ENCODE measurements at regions not wholly inside any gene's neighbourhood (a gene's known extent, or its start where the extent isn't known, plus 50 kb on each side); places are given as distances from the start of the nearest gene placed in this dataset.

DNA sequence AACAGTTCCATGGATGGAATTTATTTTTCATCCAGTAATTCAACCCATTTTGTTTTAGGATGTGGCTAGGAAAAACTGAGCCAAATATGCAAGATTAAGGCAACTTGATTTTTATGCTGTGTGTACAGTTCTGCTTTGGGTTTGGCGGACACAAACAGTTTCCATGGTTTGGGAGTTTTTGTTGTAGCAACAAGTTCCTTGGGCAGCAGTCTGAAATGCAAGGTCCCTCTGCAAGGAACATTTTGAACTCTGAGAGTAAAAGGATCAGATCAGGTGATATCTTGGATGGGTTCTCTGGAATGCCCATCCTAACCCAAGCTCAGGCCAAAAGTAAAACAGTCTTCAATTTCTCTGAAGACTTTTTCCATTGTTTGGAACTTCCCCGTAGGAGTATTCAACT is 161.2 kb downstream of the TMX1 start:
- no peaks in the 10 kb centered on the region for H3K79me2 ChIP-seq (replicated peaks; ENCODE audit: insufficient read depth, low read length)
- no peaks in the 10 kb centered on the region for H3K9me3 ChIP-seq (ENCODE audit: low read length)
- TF ChIP-seq MXI1 (conservative IDR thresholded peaks at IDR 0.05; ENCODE audit: poor library complexity, severe bottlenecking) (no peak), RAD21 (conservative IDR thresholded peaks at IDR 0.05) (no peak), REST (IDR thresholded peaks at IDR 0.05; ENCODE audit: borderline replicate concordance) (no peak), SMC3 (conservative IDR thresholded peaks at IDR 0.05; ENCODE audit: poor library complexity) (no peak), POLR2AphosphoS5 (IDR thresholded peaks at IDR 0.05) (no peak), EP300 (conservative IDR thresholded peaks at IDR 0.05; ENCODE audit: poor library complexity, severe bottlenecking) (no peak), CTCF (IDR thresholded peaks at IDR 0.05; ENCODE audit: poor library complexity, severe bottlenecking) (no peak), EZH2 (IDR thresholded peaks at IDR 0.05; ENCODE audit: borderline replicate concordance, insufficient read depth, low read length, poor library complexity, severe bottlenecking) (no peak), TAF1 (IDR thresholded peaks at IDR 0.05; ENCODE audit: low read depth) (no peak)
- no peaks in the 10 kb centered on the region for H3K27me3 ChIP-seq (ENCODE audit: insufficient read depth, low read depth, low read length)
- no peak overlapping the region for H3K4me2 ChIP-seq (ENCODE audit: low read length)
- no peak overlapping the region for H2AFZ ChIP-seq (ENCODE audit: low read depth, low read length)
- H3K36me3 ChIP-seq (ENCODE audit: insufficient read depth, low read length) = no peaks in the 10 kb centered on the region
- H3K9me2 ChIP-seq (ENCODE audit: insufficient read depth, low read length) = no peaks in the 10 kb centered on the region
- no peak overlapping the region for H3K4me3 ChIP-seq (ENCODE audit: low read length)
- H3F3A ChIP-seq (ENCODE audit: insufficient read depth, low read length, poor library complexity, severe bottlenecking) = no peaks in the 10 kb centered on the region
- no peak overlapping the region for H3K9ac ChIP-seq (ENCODE audit: low read length)
- no peaks in the 10 kb centered on the region for H4K20me1 ChIP-seq (ENCODE audit: insufficient read depth)
- H3K27ac ChIP-seq (ENCODE audit: low read length) = no peak overlapping the region

- no peaks in the 10 kb centered on the region for H3K9me2 ChIP-seq (ENCODE audit: insufficient read depth, low read length)
- H3F3A ChIP-seq (ENCODE audit: insufficient read depth, low read length, poor library complexity, severe bottlenecking) = no peaks in the 10 kb centered on the region
- no peaks in the 10 kb centered on the region for H3K79me2 ChIP-seq (replicated peaks; ENCODE audit: insufficient read depth, low read length)
- H3K9ac ChIP-seq (ENCODE audit: low read length) = no peak overlapping the region
- no peak overlapping the region for H3K27ac ChIP-seq (ENCODE audit: low read length)
- H4K20me1 ChIP-seq (ENCODE audit: insufficient read depth) = no peaks in the 10 kb centered on the region
- H2AFZ ChIP-seq (ENCODE audit: low read depth, low read length) = no peak overlapping the region
- no peak overlapping the region for H3K4me3 ChIP-seq (ENCODE audit: low read length)
- no peaks in the 10 kb centered on the region for H3K9me3 ChIP-seq (ENCODE audit: low read length)
- H3K36me3 ChIP-seq (ENCODE audit: insufficient read depth, low read length) = no peaks in the 10 kb centered on the region
- no peaks in the 10 kb centered on the region for H3K27me3 ChIP-seq (ENCODE audit: insufficient read depth, low read depth, low read length)
- no peak for TF ChIP-seq POLR2AphosphoS5 (IDR thresholded peaks at IDR 0.05)
- TF ChIP-seq REST (IDR thresholded peaks at IDR 0.05; ENCODE audit: borderline replicate concordance) = no peak
- no peak for TF ChIP-seq RAD21 (conservative IDR thresholded peaks at IDR 0.05)
- TF ChIP-seq CTCF (IDR thresholded peaks at IDR 0.05; ENCODE audit: poor library complexity, severe bottlenecking) = no peak
- no peak overlapping the region for H3K4me2 ChIP-seq (ENCODE audit: low read length)
Measured at GRCh38 chr14:51401756-51402155, 161.7 kb downstream of the TMX1 start.
